ENCODE measurements at regions not wholly inside any gene's neighbourhood (a gene's known extent, or its start where the extent isn't known, plus 50 kb on each side); places are given as distances from the start of the nearest gene placed in this dataset.

GRCh38 chr2:126325202-126325601 lies 330.8 kb upstream of the GYPC start:
- TF ChIP-seq CTCF (IDR thresholded peaks at IDR 0.05; ENCODE audit: poor library complexity) (no peak), EZH2 (IDR thresholded peaks at IDR 0.05; ENCODE audit: borderline replicate concordance) (no peak)
